SK-N-SH treated with all-trans-retinoic acid at 6 μM for 48 hours (cell line): ENCODE measurements at regions not wholly inside any gene's neighbourhood (a gene's known extent, or its start where the extent isn't known, plus 50 kb on each side); places are given as distances from the start of the nearest gene placed in this dataset.

Experiments
- ATAC-seq: fragments of 200-7000 bp; cut with Tn5 transposase; 3 replicates; pipeline ENCODE4 v1.9.1; 2020; ENCODE audit warnings: mild to moderate bottlenecking, moderate library complexity
- BACH2 ChIP-seq: fragments of 250-450 bp; sonication (Bioruptor Pico); IDR thresholded peaks from 2 replicates; pipeline ENCODE4 v1.9.0; 2021; ENCODE audit warnings: mild to moderate bottlenecking, borderline replicate concordance
- CSDC2 ChIP-seq: fragments of 250-450 bp; sonication (Bioruptor Pico); IDR thresholded peaks from 2 replicates; pipeline ENCODE4 v1.5.0; 2020; ENCODE audit warnings: mild to moderate bottlenecking, moderate library complexity
- GLIS3 ChIP-seq: fragments of 250-450 bp; sonication (Bioruptor Pico); IDR thresholded peaks from 2 replicates; pipeline ENCODE4 v1.5.0; 2020; ENCODE audit warnings: mild to moderate bottlenecking, moderate library complexity
- ISL1 ChIP-seq: fragments of 250-450 bp; sonication (Bioruptor Pico); IDR thresholded peaks from 2 replicates; pipeline ENCODE4 v2.1.2; 2022; ENCODE audit warnings: mild to moderate bottlenecking, moderate library complexity
- OSR1 ChIP-seq: fragments of 250-450 bp; sonication (Bioruptor Pico); IDR thresholded peaks from 2 replicates; pipeline ENCODE4 v1.8.0; 2022; ENCODE audit warnings: moderate library complexity, mild to moderate bottlenecking, inconsistent platforms
- PPARA ChIP-seq: fragments of 250-450 bp; sonication (Bioruptor Pico); IDR thresholded peaks from 2 replicates; pipeline ENCODE4 v1.5.0; 2020; ENCODE audit warnings: mild to moderate bottlenecking, borderline replicate concordance
- RARB ChIP-seq: fragments of 250-450 bp; sonication (Bioruptor Pico); IDR thresholded peaks from 2 replicates; pipeline ENCODE4 v1.8.0; 2021; ENCODE audit warnings: mild to moderate bottlenecking, moderate library complexity
- SNAI2 ChIP-seq: fragments of 250-450 bp; sonication (Bioruptor Pico); IDR thresholded peaks from 2 replicates; pipeline ENCODE4 v1.5.0; 2020; ENCODE audit warnings: mild to moderate bottlenecking, moderate library complexity
- ZC3H10 ChIP-seq: fragments of 250-450 bp; sonication (Bioruptor Pico); IDR thresholded peaks from 2 replicates; pipeline ENCODE4 v1.5.1; 2021; ENCODE audit warnings: mild to moderate bottlenecking, moderate library complexity
- ZFP3 ChIP-seq: fragments of 250-450 bp; sonication (Bioruptor Pico); IDR thresholded peaks from 2 replicates; pipeline ENCODE4 v1.5.0; 2020; ENCODE audit warnings: mild to moderate bottlenecking, moderate library complexity
- ZFP30 ChIP-seq: fragments of 450-650 bp; formaldehyde crosslinking; IDR thresholded peaks from 2 replicates; pipeline ENCODE4 v1.5.0; 2022; ENCODE audit warnings: mild to moderate bottlenecking, moderate library complexity
- ZNF565 ChIP-seq: fragments of 450-650 bp; formaldehyde crosslinking; conservative IDR thresholded peaks from 2 replicates; pipeline ENCODE4 v1.5.0; 2020; ENCODE audit warnings: low read depth, mild to moderate bottlenecking, moderate library complexity
- TF ChIP-seq, protein P1 (sequence below): fragments of 250-450 bp; sonication (Bioruptor Pico); IDR thresholded peaks from 2 replicates; pipeline ENCODE4 v1.5.0; 2020; ENCODE audit warnings: mild to moderate bottlenecking, moderate library complexity
- TF ChIP-seq, protein P2 (sequence below): fragments of 250-450 bp; sonication (Bioruptor Pico); IDR thresholded peaks from 2 replicates; pipeline ENCODE4 v1.5.1; 2021; ENCODE audit warnings: mild to moderate bottlenecking, moderate library complexity
- TF ChIP-seq, protein P3 (sequence below): fragments of 250-450 bp; sonication (Bioruptor Pico); IDR thresholded peaks from 2 replicates; pipeline ENCODE4 v1.5.1; 2020; ENCODE audit warnings: low read depth, mild to moderate bottlenecking, moderate library complexity

DNA sequence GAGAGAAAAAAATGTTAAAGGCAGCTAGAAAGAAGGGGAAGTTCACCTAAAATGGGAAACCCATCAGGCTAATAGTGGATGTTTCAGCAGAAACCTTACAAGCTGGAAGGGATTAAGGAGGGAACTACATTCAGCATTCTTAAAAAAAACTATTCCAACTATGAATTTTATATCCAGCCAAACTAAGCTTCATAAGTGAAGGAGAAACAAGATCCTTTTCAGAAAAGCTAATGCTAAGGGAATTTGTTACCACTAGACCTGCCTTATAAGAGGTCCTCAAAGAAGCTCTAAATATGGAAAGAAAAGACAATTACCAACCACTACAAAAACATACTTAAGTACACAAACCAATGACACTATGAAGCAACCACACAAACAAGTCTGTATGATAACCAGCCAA lies 59.2 kb upstream of the SLC35F1 start (continued):
- TF ChIP-seq, protein P1, sequence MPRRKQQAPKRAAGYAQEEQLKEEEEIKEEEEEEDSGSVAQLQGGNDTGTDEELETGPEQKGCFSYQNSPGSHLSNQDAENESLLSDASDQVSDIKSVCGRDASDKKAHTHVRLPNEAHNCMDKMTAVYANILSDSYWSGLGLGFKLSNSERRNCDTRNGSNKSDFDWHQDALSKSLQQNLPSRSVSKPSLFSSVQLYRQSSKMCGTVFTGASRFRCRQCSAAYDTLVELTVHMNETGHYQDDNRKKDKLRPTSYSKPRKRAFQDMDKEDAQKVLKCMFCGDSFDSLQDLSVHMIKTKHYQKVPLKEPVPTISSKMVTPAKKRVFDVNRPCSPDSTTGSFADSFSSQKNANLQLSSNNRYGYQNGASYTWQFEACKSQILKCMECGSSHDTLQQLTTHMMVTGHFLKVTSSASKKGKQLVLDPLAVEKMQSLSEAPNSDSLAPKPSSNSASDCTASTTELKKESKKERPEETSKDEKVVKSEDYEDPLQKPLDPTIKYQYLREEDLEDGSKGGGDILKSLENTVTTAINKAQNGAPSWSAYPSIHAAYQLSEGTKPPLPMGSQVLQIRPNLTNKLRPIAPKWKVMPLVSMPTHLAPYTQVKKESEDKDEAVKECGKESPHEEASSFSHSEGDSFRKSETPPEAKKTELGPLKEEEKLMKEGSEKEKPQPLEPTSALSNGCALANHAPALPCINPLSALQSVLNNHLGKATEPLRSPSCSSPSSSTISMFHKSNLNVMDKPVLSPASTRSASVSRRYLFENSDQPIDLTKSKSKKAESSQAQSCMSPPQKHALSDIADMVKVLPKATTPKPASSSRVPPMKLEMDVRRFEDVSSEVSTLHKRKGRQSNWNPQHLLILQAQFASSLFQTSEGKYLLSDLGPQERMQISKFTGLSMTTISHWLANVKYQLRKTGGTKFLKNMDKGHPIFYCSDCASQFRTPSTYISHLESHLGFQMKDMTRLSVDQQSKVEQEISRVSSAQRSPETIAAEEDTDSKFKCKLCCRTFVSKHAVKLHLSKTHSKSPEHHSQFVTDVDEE (CRISPR knock-in tag), result no peak
- TF ChIP-seq RARB (CRISPR knock-in tag), result no peak
- TF ChIP-seq OSR1, result no peak

DNA sequence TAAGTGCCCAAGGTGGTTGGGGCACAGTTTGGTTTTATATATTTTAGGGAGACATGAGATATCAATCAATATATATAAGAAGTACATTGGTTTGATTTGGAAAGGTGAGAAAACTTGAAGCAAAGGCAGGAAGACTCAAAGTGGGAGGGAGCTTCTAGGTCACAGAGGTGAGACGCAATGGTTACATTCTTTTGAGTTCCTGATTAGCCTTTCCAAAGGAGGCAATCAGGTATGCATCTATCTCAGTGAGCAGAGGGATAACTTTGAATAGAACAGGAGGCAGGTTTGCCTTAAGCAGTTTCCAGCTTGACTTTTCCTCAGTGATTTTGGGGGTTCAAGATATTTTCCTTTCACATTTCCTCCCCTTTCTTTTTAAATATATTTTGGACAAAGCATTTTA lies 58.0 kb upstream of the SLC35F1 start:
- no peak for TF ChIP-seq PPARA (CRISPR knock-in tag)
- no peak for TF ChIP-seq ZFP3 (CRISPR knock-in tag)
- no peak for TF ChIP-seq SNAI2 (CRISPR knock-in tag)
- TF ChIP-seq, protein P2, sequence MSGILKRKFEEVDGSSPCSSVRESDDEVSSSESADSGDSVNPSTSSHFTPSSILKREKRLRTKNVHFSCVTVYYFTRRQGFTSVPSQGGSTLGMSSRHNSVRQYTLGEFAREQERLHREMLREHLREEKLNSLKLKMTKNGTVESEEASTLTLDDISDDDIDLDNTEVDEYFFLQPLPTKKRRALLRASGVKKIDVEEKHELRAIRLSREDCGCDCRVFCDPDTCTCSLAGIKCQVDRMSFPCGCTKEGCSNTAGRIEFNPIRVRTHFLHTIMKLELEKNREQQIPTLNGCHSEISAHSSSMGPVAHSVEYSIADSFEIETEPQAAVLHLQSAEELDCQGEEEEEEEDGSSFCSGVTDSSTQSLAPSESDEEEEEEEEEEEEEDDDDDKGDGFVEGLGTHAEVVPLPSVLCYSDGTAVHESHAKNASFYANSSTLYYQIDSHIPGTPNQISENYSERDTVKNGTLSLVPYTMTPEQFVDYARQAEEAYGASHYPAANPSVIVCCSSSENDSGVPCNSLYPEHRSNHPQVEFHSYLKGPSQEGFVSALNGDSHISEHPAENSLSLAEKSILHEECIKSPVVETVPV (CRISPR knock-in tag), result no peak
- TF ChIP-seq, protein P3, sequence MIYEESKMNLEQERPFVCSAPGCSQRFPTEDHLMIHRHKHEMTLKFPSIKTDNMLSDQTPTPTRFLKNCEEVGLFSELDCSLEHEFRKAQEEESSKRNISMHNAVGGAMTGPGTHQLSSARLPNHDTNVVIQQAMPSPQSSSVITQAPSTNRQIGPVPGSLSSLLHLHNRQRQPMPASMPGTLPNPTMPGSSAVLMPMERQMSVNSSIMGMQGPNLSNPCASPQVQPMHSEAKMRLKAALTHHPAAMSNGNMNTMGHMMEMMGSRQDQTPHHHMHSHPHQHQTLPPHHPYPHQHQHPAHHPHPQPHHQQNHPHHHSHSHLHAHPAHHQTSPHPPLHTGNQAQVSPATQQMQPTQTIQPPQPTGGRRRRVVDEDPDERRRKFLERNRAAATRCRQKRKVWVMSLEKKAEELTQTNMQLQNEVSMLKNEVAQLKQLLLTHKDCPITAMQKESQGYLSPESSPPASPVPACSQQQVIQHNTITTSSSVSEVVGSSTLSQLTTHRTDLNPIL, result no peak
- no peak for TF ChIP-seq ZC3H10 (CRISPR knock-in tag)
- TF ChIP-seq GLIS3 (CRISPR knock-in tag), result no peak
- TF ChIP-seq ZNF565 (CRISPR knock-in tag), result no peak
- no peak for TF ChIP-seq ISL1 (CRISPR knock-in tag)
- no peak for TF ChIP-seq CSDC2
- TF ChIP-seq ZFP30 (CRISPR knock-in tag), result no peak
- no peak for TF ChIP-seq OSR1
- no peak for TF ChIP-seq BACH2 (CRISPR knock-in tag)

More for the DNA sequence above, 58.0 kb upstream of the SLC35F1 start:
- ATAC-seq, result no peak
